Panc1 (cell line): ENCODE measurements at regions not wholly inside any gene's neighbourhood (a gene's known extent, or its start where the extent isn't known, plus 50 kb on each side); places are given as distances from the start of the nearest gene placed in this dataset.
A peak's percentile ranks its signal among the peaks of the same experiment; 100 is the strongest.

Experiments
- ATAC-seq: fragments of 200-7000 bp; cut with Tn5 transposase; 2 replicates; pipeline ENCODE4 v1.9.1; 2020; ENCODE audit warnings: mild to moderate bottlenecking, moderate library complexity
- BruUV-seq: library from RNA; stranded (reverse); fragments of 400-500 nt; replicated peaks from 2 replicates; lab custom pipeline; 2021; lab: Mats Ljungman, UMichigan
- CTCF ChIA-PET: fragments of 300-600 bp; sonication (Branson Sonifier 250); formaldehyde crosslinking; loops from one replicate; lab custom pipeline; 2022; ENCODE audit warnings: antibody characterized with exemption; lab: Charles Lee
- POLR2A ChIA-PET: fragments of 300-600 bp; sonication (Branson Sonifier 250); formaldehyde crosslinking; loops from one replicate; lab custom pipeline; 2022; ENCODE audit warnings: antibody characterized with exemption; lab: Charles Lee
- DNase-seq: peaks from one replicate; pipeline ENCODE4 v3.0.0-alpha.2; 2010; ENCODE audit warnings: low read depth, low spot score
- H3K27ac ChIP-seq: 2 replicates; pipeline ENCODE4 v1.5.1; 2011; ENCODE audit warnings: mild to moderate bottlenecking, low read length, inconsistent platforms
- H3K27me3 ChIP-seq: fragments of 200-500 bp; sonication (Bioruptor generic); 2 replicates; pipeline ENCODE4 v1.6.0; 2014; ENCODE audit warnings: low read length, inconsistent platforms; ENCODE audit not compliant: control insufficient read depth, insufficient read depth
- H3K36me3 ChIP-seq: fragments of 200-500 bp; sonication (Bioruptor generic); 2 replicates; pipeline ENCODE4 v1.5.1; 2014; ENCODE audit warnings: inconsistent platforms, mild to moderate bottlenecking, low read length, moderate library complexity; ENCODE audit not compliant: control insufficient read depth, insufficient read depth
- H3K4me1 ChIP-seq: 2 replicates; pipeline ENCODE4 v1.5.1; 2011; ENCODE audit warnings: inconsistent platforms, mild to moderate bottlenecking, low read length, moderate library complexity; ENCODE audit not compliant: control insufficient read depth, insufficient read depth
- H3K4me3 ChIP-seq, 2 experiments: 2 replicates each; pipeline ENCODE4 v1.5.1; 2011 to 2012; ENCODE audit warnings: low read depth in 2 of 2, low read length in 2 of 2, mild to moderate bottlenecking in 2 of 2, inconsistent platforms in 1 of 2, moderate library complexity in 1 of 2
- H3K9me3 ChIP-seq: fragments of 200-500 bp; sonication (Bioruptor generic); 2 replicates; pipeline ENCODE4 v1.5.1; 2014; ENCODE audit warnings: low read depth, mild to moderate bottlenecking, inconsistent platforms, low read length, moderate library complexity; ENCODE audit not compliant: control insufficient read depth, insufficient read depth
- CTCF ChIP-seq: fragments of 450-650 bp; IDR thresholded peaks from 2 replicates; pipeline ENCODE4 v1.5.1; 2017; ENCODE audit warnings: mild to moderate bottlenecking
- POLR2AphosphoS5 ChIP-seq: IDR thresholded peaks from 2 replicates; pipeline ENCODE4 v1.6.1; 2012; ENCODE audit warnings: mild to moderate bottlenecking, low read depth, low read length, moderate library complexity
- REST ChIP-seq, 2 experiments: IDR thresholded peaks; 2 replicates each; pipeline ENCODE4 v1.6.1; 2011 to 2012; ENCODE audit warnings: low read depth in 2 of 2, control low read depth in 1 of 2, low read length in 1 of 2, mild to moderate bottlenecking in 1 of 2, moderate library complexity in 1 of 2; ENCODE audit not compliant: insufficient read depth in 1 of 2
- SIN3A ChIP-seq: IDR thresholded peaks from 2 replicates; pipeline ENCODE4 v1.6.1; 2012; ENCODE audit warnings: low read depth, mild to moderate bottlenecking, low read length, moderate library complexity, borderline replicate concordance; ENCODE audit not compliant: insufficient read depth
- TCF7L2 ChIP-seq: IDR thresholded peaks from 2 replicates; pipeline ENCODE4 v1.6.1; 2011; ENCODE audit warnings: mild to moderate bottlenecking, low read depth, low read length, inconsistent platforms
- in situ Hi-C: cut with HindIII; loops from 2 replicates; pipeline ENCODE4 v1.10.0; 2016; ENCODE audit warnings: low sequenced_read_pairs, low pct_unique_long_range_greater_than_20kb
- intact Hi-C: fragments of 100-400 bp; cut with micrococcal nuclease; formaldehyde crosslinking; loops from one replicate; pipeline ENCODE4 v1.10.0; 2022; ENCODE audit not compliant: unreplicated experiment

- no peak overlapping the region for H3K27ac ChIP-seq
- TF ChIP-seq SIN3A = no peak
- TF ChIP-seq REST (IDR thresholded peaks at IDR 0.05; ENCODE audit: insufficient read depth in 1 of 2, low read depth in 2 of 2, low read length in 1 of 2) = no peak
- no peak for TF ChIP-seq POLR2AphosphoS5
- TF ChIP-seq TCF7L2 = no peak
- intact Hi-C loops (no loop called here), in situ Hi-C loops (no loop called here)
- no peaks in the 10 kb centered on the region for H3K9me3 ChIP-seq
- CTCF ChIA-PET = no interaction called here
- H3K4me1 ChIP-seq = no peaks in the 10 kb centered on the region
- no peaks in the 10 kb centered on the region for H3K36me3 ChIP-seq
- no peak overlapping the region for H3K4me3 ChIP-seq
- BruUV-seq = no TSS peak
- ATAC-seq (no peak), DNase-seq (no peak)
- H3K27me3 ChIP-seq = no peaks in the 10 kb centered on the region
- POLR2A ChIA-PET = no interaction called here
These were observed 72.7 kb upstream of the TCF21 start for GRCh38 chr6:133816171-133816570.

GRCh38 chr6:133817460-133818047 is 71.4 kb upstream of the TCF21 start:
- TF ChIP-seq TCF7L2 = no peak
- TF ChIP-seq SIN3A = no peak
- TF ChIP-seq CTCF = peak; percentile 86
- TF ChIP-seq POLR2AphosphoS5 = no peak
- DNase-seq (peak; percentile 7), ATAC-seq (no peak)
- ChIA-PET CTCF (no interaction called here), POLR2A (no interaction called here)
- Histone ChIP-seq H3K27me3 (no peaks in the 10 kb centered on the region), H3K36me3 (no peaks in the 10 kb centered on the region), H3K4me3 (no peak overlapping the region), H3K4me1 (no peaks in the 10 kb centered on the region), H3K9me3 (no peaks in the 10 kb centered on the region), H3K27ac (no peak overlapping the region)
- in situ Hi-C loops (no loop called here), intact Hi-C loops (no loop called here)
- BruUV-seq = no TSS peak

GRCh38 chr6:133818320-133818719 is 70.6 kb upstream of the TCF21 start:
- Histone ChIP-seq H3K4me1 (no peaks in the 10 kb centered on the region), H3K36me3 (no peaks in the 10 kb centered on the region), H3K27me3 (no peaks in the 10 kb centered on the region), H3K27ac (no peak overlapping the region), H3K9me3 (no peaks in the 10 kb centered on the region), H3K4me3 (no peak overlapping the region)
- in situ Hi-C loops (no loop called here), intact Hi-C loops (no loop called here)
- no peak for ATAC-seq
- no TSS peak for BruUV-seq
- no peak for TF ChIP-seq REST (IDR thresholded peaks at IDR 0.05; ENCODE audit: insufficient read depth in 1 of 2, low read depth in 2 of 2, low read length in 1 of 2)
- no peak for TF ChIP-seq SIN3A
- no peak for TF ChIP-seq TCF7L2
- TF ChIP-seq POLR2AphosphoS5 = no peak
- TF ChIP-seq CTCF = no peak
- ChIA-PET CTCF (interaction anchor here (0.6 kb wide), 2 partner anchors 18 to 1616 kb away, joined by 3 read pairs; no protein-coding TSS in a partner anchor), POLR2A (no interaction called here)
- no peak for DNase-seq
